CD14-positive monocyte (primary cell): ENCODE measurements at regions not wholly inside any gene's neighbourhood (a gene's known extent, or its start where the extent isn't known, plus 50 kb on each side); places are given as distances from the start of the nearest gene placed in this dataset.

Source experiments
- DNase-seq, 3 donors: peaks; one replicate each; pipeline ENCODE4 v3.0.0-alpha.2; 2011 to 2022
- H2AFZ ChIP-seq: 2 replicates; pipeline ENCODE4 v1.6.0; 2012; ENCODE audit warnings: mild to moderate bottlenecking, low read depth, low read length, inconsistent platforms; ENCODE audit not compliant: insufficient read depth, poor library complexity, severe bottlenecking
- H3K27ac ChIP-seq, 2 donors: 1 replicate in 1 of 2; 2 replicates in 1 of 2; pipeline ENCODE4 v1.5.1; 2012 to 2013; ENCODE audit warnings: low read length in 2 of 2, control low read depth in 1 of 2, inconsistent platforms in 1 of 2, low read depth in 1 of 2, mild to moderate bottlenecking in 1 of 2
- H3K27me3 ChIP-seq, 2 donors: one replicate each; pipeline versions ENCODE4 v1.6.0 to v1.6.1; 2011 to 2013; ENCODE audit warnings: low read length in 2 of 2; ENCODE audit not compliant: control insufficient read depth in 2 of 2, insufficient read depth in 2 of 2
- H3K36me3 ChIP-seq, 2 donors: replicated peaks in 1 of 2; 1 replicate in 1 of 2; 2 replicates in 1 of 2; pipeline versions ENCODE4 v1.5.1 to v1.6.1; 2012 to 2013; ENCODE audit warnings: low read length in 2 of 2, control low read depth in 1 of 2, inconsistent platforms in 1 of 2, mild to moderate bottlenecking in 1 of 2; ENCODE audit not compliant: insufficient read depth in 2 of 2, control insufficient read depth in 1 of 2
- H3K4me1 ChIP-seq, 2 donors: 1 replicate in 1 of 2; 2 replicates in 1 of 2; pipeline versions ENCODE4 v1.5.1 to v1.6.1; 2012 to 2013; ENCODE audit warnings: low read length in 2 of 2, control low read depth in 1 of 2, inconsistent platforms in 1 of 2, mild to moderate bottlenecking in 1 of 2, moderate library complexity in 1 of 2; ENCODE audit not compliant: insufficient read depth in 2 of 2, control insufficient read depth in 1 of 2
- H3K4me2 ChIP-seq: replicated peaks from 2 replicates; pipeline ENCODE3; 2012; ENCODE audit warnings: low read length, moderate library complexity, mild to moderate bottlenecking; ENCODE audit not compliant: poor library complexity, severe bottlenecking; ENCODE audit errors: extremely low read depth
- H3K4me3 ChIP-seq, 3 experiments: fragments of 200-600 bp in 1 of 3; sonication (generic) in 1 of 3; replicated peaks in 1 of 3; 1 replicate in 2 of 3; 2 replicates in 1 of 3; pipeline ENCODE4 v1.5.1; 2011 to 2013; ENCODE audit warnings: low read length in 3 of 3, mild to moderate bottlenecking in 3 of 3, control low read depth in 2 of 3, low read depth in 2 of 3, inconsistent platforms in 1 of 3, moderate library complexity in 1 of 3
- H3K79me2 ChIP-seq: 2 replicates; pipeline ENCODE4 v1.6.0; 2012; ENCODE audit warnings: mild to moderate bottlenecking, control low read depth, inconsistent platforms, low read length, moderate library complexity; ENCODE audit not compliant: insufficient read depth
- H3K9ac ChIP-seq: 2 replicates; pipeline ENCODE4 v1.6.0; 2017; ENCODE audit warnings: low read length, mild to moderate bottlenecking; ENCODE audit not compliant: insufficient read depth, poor library complexity, severe bottlenecking
- H3K9me3 ChIP-seq, 2 donors: replicated peaks in 1 of 2; 1 replicate in 1 of 2; 2 replicates in 1 of 2; pipeline versions ENCODE4 v1.5.1 to v1.6.1; 2012 to 2013; ENCODE audit warnings: low read length in 2 of 2, control low read depth in 1 of 2; ENCODE audit not compliant: control insufficient read depth in 1 of 2, insufficient read depth in 1 of 2
- H4K20me1 ChIP-seq: 2 replicates; pipeline ENCODE4 v1.6.0; 2012; ENCODE audit warnings: mild to moderate bottlenecking, low read length, control low read depth, moderate library complexity; ENCODE audit not compliant: insufficient read depth
- H3K27ac Mint-ChIP-seq, 7 donors: one replicate each; pipeline ENCODE4 v1.8.0; 2020; ENCODE audit warnings: mild to moderate bottlenecking in 7 of 7, mixed read lengths in 7 of 7, moderate library complexity in 6 of 7, inconsistent platforms in 2 of 7
- H3K27me3 Mint-ChIP-seq, 3 donors: one replicate each; pipeline ENCODE4 v1.8.0; 2021 to 2022; ENCODE audit warnings: low read depth in 3 of 3, mild to moderate bottlenecking in 3 of 3, mixed read lengths in 3 of 3, moderate library complexity in 3 of 3, inconsistent platforms in 1 of 3
- H3K36me3 Mint-ChIP-seq, 2 donors: one replicate each; pipeline ENCODE4 v1.8.0; 2020; ENCODE audit warnings: mixed read lengths in 2 of 2, inconsistent platforms in 1 of 2, mild to moderate bottlenecking in 1 of 2
- H3K4me1 Mint-ChIP-seq: one replicate; pipeline ENCODE4 v1.8.0; 2020; ENCODE audit warnings: mild to moderate bottlenecking, mixed read lengths
- H3K4me3 Mint-ChIP-seq, 2 donors: one replicate each; pipeline ENCODE4 v1.8.0; 2020; ENCODE audit warnings: mild to moderate bottlenecking in 2 of 2, mixed read lengths in 2 of 2, moderate library complexity in 1 of 2
- H3K9me3 Mint-ChIP-seq, 7 donors: one replicate each; pipeline ENCODE4 v1.8.0; 2020 to 2022; ENCODE audit warnings: mixed read lengths in 7 of 7, mild to moderate bottlenecking in 6 of 7, moderate library complexity in 6 of 7, inconsistent platforms in 2 of 7
- WGBS: methylation state at CpG from one replicate; pipeline ENCODE4 v1.1.5; 2013; ENCODE audit warnings: missing lambda C conversion rate; ENCODE audit not compliant: insufficient coverage; 5-methylcytosine and 5-hydroxymethylcytosine counted together
- intact Hi-C, 2 donors: fragments of 100-400 bp; cut with micrococcal nuclease; formaldehyde crosslinking; loops; one replicate each; pipeline versions ENCODE4 v1.15.0 to v1.15.1; 2023
- TF ChIP-seq, protein P1 (sequence below): fragments of 200-600 bp; IDR thresholded peaks from one replicate; pipeline ENCODE4 v1.8.0; 2022; ENCODE audit warnings: antibody characterized with exemption, mild to moderate bottlenecking

- Mint-ChIP-seq H3K4me3 (no peak overlapping the region), H3K27me3 (no peaks in the 10 kb centered on the region), H3K27ac (no peak overlapping the region), H3K36me3 (no peaks in the 10 kb centered on the region), H3K9me3 (peaks cover 0 to 7% (median 2%) of the 10 kb centered on the region in 7 donors), H3K4me1 (no peaks in the 10 kb centered on the region)
- Histone ChIP-seq H3K36me3 (no peaks in the 10 kb centered on the region), H3K9ac (no peak overlapping the region), H3K27me3 (no peaks in the 10 kb centered on the region), H3K27ac (no peak overlapping the region), H3K4me1 (no peaks in the 10 kb centered on the region), H2AFZ (no peak overlapping the region), H4K20me1 (no peaks in the 10 kb centered on the region), H3K4me2 (no peak overlapping the region), H3K4me3 (no peak overlapping the region), H3K9me3 (no peaks in the 10 kb centered on the region), H3K79me2 (no peaks in the 10 kb centered on the region)
- WGBS, result no CpG with 5 or more reads among the region's 5 CpGs
- DNase-seq, result no peak
- TF ChIP-seq, protein P1, sequence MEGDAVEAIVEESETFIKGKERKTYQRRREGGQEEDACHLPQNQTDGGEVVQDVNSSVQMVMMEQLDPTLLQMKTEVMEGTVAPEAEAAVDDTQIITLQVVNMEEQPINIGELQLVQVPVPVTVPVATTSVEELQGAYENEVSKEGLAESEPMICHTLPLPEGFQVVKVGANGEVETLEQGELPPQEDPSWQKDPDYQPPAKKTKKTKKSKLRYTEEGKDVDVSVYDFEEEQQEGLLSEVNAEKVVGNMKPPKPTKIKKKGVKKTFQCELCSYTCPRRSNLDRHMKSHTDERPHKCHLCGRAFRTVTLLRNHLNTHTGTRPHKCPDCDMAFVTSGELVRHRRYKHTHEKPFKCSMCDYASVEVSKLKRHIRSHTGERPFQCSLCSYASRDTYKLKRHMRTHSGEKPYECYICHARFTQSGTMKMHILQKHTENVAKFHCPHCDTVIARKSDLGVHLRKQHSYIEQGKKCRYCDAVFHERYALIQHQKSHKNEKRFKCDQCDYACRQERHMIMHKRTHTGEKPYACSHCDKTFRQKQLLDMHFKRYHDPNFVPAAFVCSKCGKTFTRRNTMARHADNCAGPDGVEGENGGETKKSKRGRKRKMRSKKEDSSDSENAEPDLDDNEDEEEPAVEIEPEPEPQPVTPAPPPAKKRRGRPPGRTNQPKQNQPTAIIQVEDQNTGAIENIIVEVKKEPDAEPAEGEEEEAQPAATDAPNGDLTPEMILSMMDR, result no peak
- intact Hi-C loops, result no loop called here
Observed at GRCh38 chr18:29171892-29172755, 995.2 kb upstream of the CDH2 start.

- Histone ChIP-seq H3K27ac (no peak overlapping the region), H3K27me3 (no peaks in the 10 kb centered on the region), H3K4me1 (no peaks in the 10 kb centered on the region), H3K36me3 (no peaks in the 10 kb centered on the region), H3K79me2 (no peaks in the 10 kb centered on the region), H3K4me2 (no peak overlapping the region), H3K9ac (no peak overlapping the region), H4K20me1 (no peaks in the 10 kb centered on the region), H2AFZ (no peak overlapping the region), H3K9me3 (no peaks in the 10 kb centered on the region), H3K4me3 (no peak overlapping the region)
- DNase-seq, result no peak
- intact Hi-C loops, result no loop called here
- no peak overlapping the region for H3K27ac Mint-ChIP-seq
- H3K4me3 Mint-ChIP-seq, result no peak overlapping the region
- H3K4me1 Mint-ChIP-seq, result no peaks in the 10 kb centered on the region
- TF ChIP-seq, protein P1, result no peak
- no peaks in the 10 kb centered on the region for H3K36me3 Mint-ChIP-seq
- no peaks in the 10 kb centered on the region for H3K27me3 Mint-ChIP-seq
- peaks cover 0 to 6% (median 2%) of the 10 kb centered on the region in 7 donors for H3K9me3 Mint-ChIP-seq
Observed at GRCh38 chr18:29169599-29169998, 992.7 kb upstream of the CDH2 start.
